ENCODE measurements at regions not wholly inside any gene's neighbourhood (a gene's known extent, or its start where the extent isn't known, plus 50 kb on each side); places are given as distances from the start of the nearest gene placed in this dataset.
"Not testable (repeated sequence)": the region's sequence is repeated elsewhere in the genome, so short reads cannot be mapped to it uniquely, and the experiment has no call there.

GRCh38 chr1:104331763-104332162 lies 582.1 kb downstream of the AMY1C start:
- Mint-ChIP-seq H3K4me1 (ENCODE audit: low read depth) (no peaks in the 10 kb centered on the region), H3K9me3 (ENCODE audit: low read depth) (peaks cover under 1% of the 10 kb centered on the region), H3K4me3 (ENCODE audit: low read depth) (no peak overlapping the region), H3K27ac (no peak overlapping the region), H3K27me3 (no peaks in the 10 kb centered on the region), H3K36me3 (ENCODE audit: insufficient read depth) (no peaks in the 10 kb centered on the region)
- TF ChIP-seq CTCF (IDR thresholded peaks at IDR 0.05; ENCODE audit: unreplicated experiment), result no peak
- no peak for DNase-seq (ENCODE audit: low spot score, unreplicated experiment)

GRCh38 chr1:104337927-104338326 lies 588.2 kb downstream of the AMY1C start:
- not testable (repeated sequence) for DNase-seq (ENCODE audit: low spot score, unreplicated experiment); H3K9me3 Mint-ChIP-seq (ENCODE audit: low read depth); H3K4me1 Mint-ChIP-seq (ENCODE audit: low read depth); H3K4me3 Mint-ChIP-seq (ENCODE audit: low read depth); H3K36me3 Mint-ChIP-seq (ENCODE audit: insufficient read depth); H3K27ac Mint-ChIP-seq; H3K27me3 Mint-ChIP-seq

- Mint-ChIP-seq H3K4me1 (ENCODE audit: low read depth) (no peaks in the 10 kb centered on the region), H3K27ac (no peak overlapping the region), H3K9me3 (ENCODE audit: low read depth) (peaks cover 2% of the 10 kb centered on the region), H3K36me3 (ENCODE audit: insufficient read depth) (no peaks in the 10 kb centered on the region), H3K27me3 (no peaks in the 10 kb centered on the region), H3K4me3 (ENCODE audit: low read depth) (no peak overlapping the region)
- no peak for DNase-seq (ENCODE audit: low spot score, unreplicated experiment)
- TF ChIP-seq CTCF (IDR thresholded peaks at IDR 0.05; ENCODE audit: unreplicated experiment), result no peak
Observed at GRCh38 chr1:104341944-104342343, 592.2 kb downstream of the AMY1C start.

- TF ChIP-seq CTCF (IDR thresholded peaks at IDR 0.05; ENCODE audit: unreplicated experiment), result no peak
- no peaks in the 10 kb centered on the region for H3K9me3 Mint-ChIP-seq (ENCODE audit: low read depth)
- no peaks in the 10 kb centered on the region for H3K36me3 Mint-ChIP-seq (ENCODE audit: insufficient read depth)
- no peaks in the 10 kb centered on the region for H3K27me3 Mint-ChIP-seq
- no peaks in the 10 kb centered on the region for H3K4me1 Mint-ChIP-seq (ENCODE audit: low read depth)
- no peak overlapping the region for H3K27ac Mint-ChIP-seq
- H3K4me3 Mint-ChIP-seq (ENCODE audit: low read depth), result no peak overlapping the region
- DNase-seq (ENCODE audit: low spot score, unreplicated experiment), result no peak
Observed at GRCh38 chr1:104348277-104348676, 598.6 kb downstream of the AMY1C start.

- Mint-ChIP-seq H3K27me3 (no peaks in the 10 kb centered on the region), H3K27ac (no peak overlapping the region), H3K36me3 (ENCODE audit: insufficient read depth) (no peaks in the 10 kb centered on the region), H3K9me3 (ENCODE audit: low read depth) (no peaks in the 10 kb centered on the region), H3K4me3 (ENCODE audit: low read depth) (no peak overlapping the region), H3K4me1 (ENCODE audit: low read depth) (no peaks in the 10 kb centered on the region)
- DNase-seq (ENCODE audit: low spot score, unreplicated experiment), result no peak
- TF ChIP-seq CTCF (IDR thresholded peaks at IDR 0.05; ENCODE audit: unreplicated experiment), result no peak
Observed at GRCh38 chr1:104353580-104353979, 603.9 kb downstream of the AMY1C start.

- no peaks in the 10 kb centered on the region for H3K4me1 Mint-ChIP-seq (ENCODE audit: low read depth)
- no peaks in the 10 kb centered on the region for H3K9me3 Mint-ChIP-seq (ENCODE audit: low read depth)
- no peak overlapping the region for H3K4me3 Mint-ChIP-seq (ENCODE audit: low read depth)
- no peaks in the 10 kb centered on the region for H3K36me3 Mint-ChIP-seq (ENCODE audit: insufficient read depth)
- no peak for TF ChIP-seq CTCF (IDR thresholded peaks at IDR 0.05; ENCODE audit: unreplicated experiment)
- DNase-seq (ENCODE audit: low spot score, unreplicated experiment), result no peak
- H3K27ac Mint-ChIP-seq, result no peak overlapping the region
- H3K27me3 Mint-ChIP-seq, result no peaks in the 10 kb centered on the region
Observed at GRCh38 chr1:104358086-104358485, 608.4 kb downstream of the AMY1C start.

Measured in progenitor cell of endocrine pancreas (in vitro differentiated cells).